ENCODE measurements at regions not wholly inside any gene's neighbourhood (a gene's known extent, or its start where the extent isn't known, plus 50 kb on each side); places are given as distances from the start of the nearest gene placed in this dataset.

- no peak for DNase-seq
Measured at GRCh38 chr10:10489805-10490571, 527.7 kb upstream of the CELF2 start.

GRCh38 chr10:10490581-10490980 lies 527.1 kb upstream of the CELF2 start:
- DNase-seq: no peak

- no peak for DNase-seq
Measured at GRCh38 chr10:10492420-10492819, 525.3 kb upstream of the CELF2 start.

GRCh38 chr10:10493833-10494232 lies 523.8 kb upstream of the CELF2 start:
- DNase-seq: no peak

- no peak for DNase-seq
Measured at GRCh38 chr10:10497245-10497644, 520.4 kb upstream of the CELF2 start.

GRCh38 chr10:10498781-10499180 lies 518.9 kb upstream of the CELF2 start:
- DNase-seq: no peak

- DNase-seq: no peak
Measured at GRCh38 chr10:10499839-10500238, 517.8 kb upstream of the CELF2 start.

- DNase-seq: no peak
Measured at GRCh38 chr10:10500937-10501336, 516.7 kb upstream of the CELF2 start.

- DNase-seq: no peak
Measured at GRCh38 chr10:10503772-10504171, 513.9 kb upstream of the CELF2 start.

GRCh38 chr10:10508211-10508610 lies 509.5 kb upstream of the CELF2 start:
- no peak for DNase-seq

GRCh38 chr10:10510179-10510578 lies 507.5 kb upstream of the CELF2 start:
- DNase-seq: no peak

GRCh38 chr10:10513067-10513466 lies 504.6 kb upstream of the CELF2 start:
- no peak for DNase-seq

GRCh38 chr10:10513898-10514297 lies 503.8 kb upstream of the CELF2 start:
- DNase-seq: no peak

GRCh38 chr10:10514797-10515196 lies 502.9 kb upstream of the CELF2 start:
- DNase-seq: no peak

GRCh38 chr10:10515479-10516204 lies 502.0 kb upstream of the CELF2 start:
- DNase-seq: no peak

- no peak for DNase-seq
Measured at GRCh38 chr10:10516346-10517130, 501.1 kb upstream of the CELF2 start.

GRCh38 chr10:10517866-10518265 lies 499.8 kb upstream of the CELF2 start:
- no peak for DNase-seq

- no peak for DNase-seq
Measured at GRCh38 chr10:10519674-10520073, 498.0 kb upstream of the CELF2 start.

GRCh38 chr10:10520491-10521385 lies 496.9 kb upstream of the CELF2 start:
- DNase-seq: peak; percentile 42

- DNase-seq: no peak
Measured at GRCh38 chr10:10526846-10527245, 490.8 kb upstream of the CELF2 start.

GRCh38 chr10:10527861-10528562 lies 489.7 kb upstream of the CELF2 start:
- DNase-seq: no peak

- no peak for DNase-seq
Measured at GRCh38 chr10:10528563-10528910, 489.1 kb upstream of the CELF2 start.
